Gastrocnemius medialis (tissue), 4 donors: ENCODE measurements at regions not wholly inside any gene's neighbourhood (a gene's known extent, or its start where the extent isn't known, plus 50 kb on each side); places are given as distances from the start of the nearest gene placed in this dataset.

Source experiments
- POLR2A ChIP-seq, 2 donors: fragments of 450-650 bp; IDR thresholded peaks; one replicate each; pipeline ENCODE4 v1.6.1; 2017; ENCODE audit warnings: antibody characterized with exemption in 2 of 2, mild to moderate bottlenecking in 2 of 2, moderate library complexity in 2 of 2
- TF ChIP-seq, protein P1 (sequence below), 5 experiments: fragments of 450-650 bp in 3 of 5; fragments of 200-600 bp in 2 of 5; sonication (generic) in 2 of 5; IDR thresholded peaks in 4 of 5; conservative IDR thresholded peaks in 1 of 5; 1 replicate in 4 of 5; 2 replicates in 1 of 5; pipeline ENCODE4 v1.5.1; 2016 to 2019; ENCODE audit warnings: antibody characterized with exemption in 5 of 5, mild to moderate bottlenecking in 3 of 5, moderate library complexity in 3 of 5

- TF ChIP-seq, protein P1, sequence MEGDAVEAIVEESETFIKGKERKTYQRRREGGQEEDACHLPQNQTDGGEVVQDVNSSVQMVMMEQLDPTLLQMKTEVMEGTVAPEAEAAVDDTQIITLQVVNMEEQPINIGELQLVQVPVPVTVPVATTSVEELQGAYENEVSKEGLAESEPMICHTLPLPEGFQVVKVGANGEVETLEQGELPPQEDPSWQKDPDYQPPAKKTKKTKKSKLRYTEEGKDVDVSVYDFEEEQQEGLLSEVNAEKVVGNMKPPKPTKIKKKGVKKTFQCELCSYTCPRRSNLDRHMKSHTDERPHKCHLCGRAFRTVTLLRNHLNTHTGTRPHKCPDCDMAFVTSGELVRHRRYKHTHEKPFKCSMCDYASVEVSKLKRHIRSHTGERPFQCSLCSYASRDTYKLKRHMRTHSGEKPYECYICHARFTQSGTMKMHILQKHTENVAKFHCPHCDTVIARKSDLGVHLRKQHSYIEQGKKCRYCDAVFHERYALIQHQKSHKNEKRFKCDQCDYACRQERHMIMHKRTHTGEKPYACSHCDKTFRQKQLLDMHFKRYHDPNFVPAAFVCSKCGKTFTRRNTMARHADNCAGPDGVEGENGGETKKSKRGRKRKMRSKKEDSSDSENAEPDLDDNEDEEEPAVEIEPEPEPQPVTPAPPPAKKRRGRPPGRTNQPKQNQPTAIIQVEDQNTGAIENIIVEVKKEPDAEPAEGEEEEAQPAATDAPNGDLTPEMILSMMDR (IDR thresholded peaks at IDR 0.05 in 4 of 5, conservative IDR thresholded peaks at IDR 0.05 in 1 of 5): no peak
- no peak for TF ChIP-seq POLR2A (IDR thresholded peaks at IDR 0.05)
Observed at GRCh38 chr10:120208488-120208887, 248.5 kb upstream of the PLPP4 start.
